GM06990 (cell line): ENCODE measurements at regions not wholly inside any gene's neighbourhood (a gene's known extent, or its start where the extent isn't known, plus 50 kb on each side); places are given as distances from the start of the nearest gene placed in this dataset.
"Not testable (repeated sequence)": the region's sequence is repeated elsewhere in the genome, so short reads cannot be mapped to it uniquely, and the experiment has no call there.

Experiments used
- DNase-seq: peaks from one replicate; pipeline ENCODE4 v3.0.0-alpha.2; 2011; ENCODE audit not compliant: insufficient read length; ENCODE audit errors: extremely low read depth
- H3K27me3 ChIP-seq: replicated peaks from 2 replicates; pipeline ENCODE4 v1.6.0; 2011; ENCODE audit warnings: low read length; ENCODE audit not compliant: control insufficient read depth, insufficient read depth
- H3K36me3 ChIP-seq: 2 replicates; pipeline ENCODE4 v1.5.1; 2011; ENCODE audit warnings: low read length; ENCODE audit not compliant: control insufficient read depth, insufficient read depth
- H3K4me3 ChIP-seq: replicated peaks from 2 replicates; pipeline ENCODE4 v1.5.1; 2011; ENCODE audit warnings: low read depth, mild to moderate bottlenecking, control low read depth, low read length

- not testable (repeated sequence) for DNase-seq, H3K27me3 ChIP-seq, H3K4me3 ChIP-seq, H3K36me3 ChIP-seq
Measured at GRCh38 chr11:67885574-67885973, 118.3 kb downstream of the UNC93B1 start.

GRCh38 chr11:67884761-67885558 lies 118.9 kb downstream of the UNC93B1 start:
- not testable (repeated sequence) for H3K27me3 ChIP-seq, H3K36me3 ChIP-seq, DNase-seq, H3K4me3 ChIP-seq

GRCh38 chr11:67884073-67884757 lies 119.7 kb downstream of the UNC93B1 start:
- not testable (repeated sequence) for H3K36me3 ChIP-seq, H3K27me3 ChIP-seq, DNase-seq, H3K4me3 ChIP-seq

- not testable (repeated sequence) for H3K27me3 ChIP-seq, DNase-seq, H3K4me3 ChIP-seq, H3K36me3 ChIP-seq
Measured at GRCh38 chr11:67882304-67882703, 121.6 kb downstream of the UNC93B1 start.

- DNase-seq, H3K27me3 ChIP-seq, H3K36me3 ChIP-seq, H3K4me3 ChIP-seq: not testable (repeated sequence)
Measured at GRCh38 chr11:67881836-67882235, 122.1 kb downstream of the UNC93B1 start.

GRCh38 chr11:67880594-67881196 lies 123.2 kb downstream of the UNC93B1 start:
- DNase-seq, result peak; percentile 17
- H3K4me3 ChIP-seq, H3K36me3 ChIP-seq, H3K27me3 ChIP-seq: not testable (repeated sequence)

- H3K27me3 ChIP-seq, H3K4me3 ChIP-seq, H3K36me3 ChIP-seq, DNase-seq: not testable (repeated sequence)
Measured at GRCh38 chr11:67878666-67879065, 125.2 kb downstream of the UNC93B1 start.

- DNase-seq, H3K36me3 ChIP-seq, H3K27me3 ChIP-seq, H3K4me3 ChIP-seq: not testable (repeated sequence)
Measured at GRCh38 chr11:67877316-67877715, 126.6 kb downstream of the UNC93B1 start.

- not testable (repeated sequence) for H3K4me3 ChIP-seq, DNase-seq, H3K36me3 ChIP-seq, H3K27me3 ChIP-seq
Measured at GRCh38 chr11:67873223-67873622, 130.7 kb downstream of the UNC93B1 start.

- not testable (repeated sequence) for H3K27me3 ChIP-seq, H3K36me3 ChIP-seq, DNase-seq, H3K4me3 ChIP-seq
Measured at GRCh38 chr11:67871168-67871567, 132.7 kb downstream of the UNC93B1 start.

- not testable (repeated sequence) for H3K36me3 ChIP-seq, H3K27me3 ChIP-seq, H3K4me3 ChIP-seq, DNase-seq
Measured at GRCh38 chr11:67862896-67863295, 141.0 kb downstream of the UNC93B1 start.

GRCh38 chr11:67859513-67860161 lies 144.3 kb downstream of the UNC93B1 start:
- H3K36me3 ChIP-seq, H3K4me3 ChIP-seq, H3K27me3 ChIP-seq, DNase-seq: not testable (repeated sequence)

GRCh38 chr11:67850747-67851146 lies 153.2 kb downstream of the UNC93B1 start:
- H3K36me3 ChIP-seq, DNase-seq, H3K27me3 ChIP-seq, H3K4me3 ChIP-seq: not testable (repeated sequence)

GRCh38 chr11:67849766-67850165 lies 154.1 kb downstream of the UNC93B1 start:
- H3K4me3 ChIP-seq, DNase-seq, H3K36me3 ChIP-seq, H3K27me3 ChIP-seq: not testable (repeated sequence)
